Osteoblast (primary cell): ENCODE measurements at regions not wholly inside any gene's neighbourhood (a gene's known extent, or its start where the extent isn't known, plus 50 kb on each side); places are given as distances from the start of the nearest gene placed in this dataset.

Experiments
- DNase-seq: peaks from one replicate; pipeline ENCODE4 v3.0.0; 2011; ENCODE audit warnings: low spot score, mixed read lengths; ENCODE audit not compliant: insufficient read length; ENCODE audit errors: missing footprints
- H2AFZ ChIP-seq: 2 replicates; pipeline ENCODE4 v1.6.0; 2011; ENCODE audit warnings: mild to moderate bottlenecking, low read length
- H3K27ac ChIP-seq: 2 replicates; pipeline ENCODE4 v1.5.1; 2011; ENCODE audit warnings: mild to moderate bottlenecking, low read depth, low read length, moderate library complexity
- H3K27me3 ChIP-seq: 2 replicates; pipeline ENCODE4 v1.6.0; 2012; ENCODE audit warnings: mild to moderate bottlenecking, control low read depth, inconsistent platforms, low read length, moderate library complexity; ENCODE audit not compliant: insufficient read depth
- H3K36me3 ChIP-seq: 2 replicates; pipeline ENCODE4 v1.5.1; 2011; ENCODE audit warnings: mild to moderate bottlenecking, low read length, control low read depth, moderate library complexity; ENCODE audit not compliant: insufficient read depth
- H3K4me1 ChIP-seq: 2 replicates; pipeline ENCODE4 v1.5.1; 2011; ENCODE audit warnings: mild to moderate bottlenecking, low read length, control low read depth, moderate library complexity; ENCODE audit not compliant: insufficient read depth
- H3K4me2 ChIP-seq: 2 replicates; pipeline ENCODE4 v1.6.0; 2011; ENCODE audit warnings: mild to moderate bottlenecking, low read length; ENCODE audit not compliant: insufficient read depth
- H3K4me3 ChIP-seq: fragments of 200-600 bp; sonication (generic); 3 replicates; pipeline ENCODE4 v1.5.1; 2012; ENCODE audit warnings: mild to moderate bottlenecking, low read length, inconsistent platforms; ENCODE audit not compliant: insufficient read depth
- H3K79me2 ChIP-seq: 2 replicates; pipeline ENCODE4 v1.6.0; 2012; ENCODE audit warnings: mild to moderate bottlenecking, low read length, control low read depth, inconsistent platforms; ENCODE audit not compliant: insufficient read depth
- H3K9me3 ChIP-seq: 2 replicates; pipeline ENCODE4 v1.5.1; 2011; ENCODE audit warnings: low read depth, low read length, control low read depth
- H4K20me1 ChIP-seq: 2 replicates; pipeline ENCODE4 v1.6.0; 2012; ENCODE audit warnings: mild to moderate bottlenecking, low read length, control low read depth; ENCODE audit not compliant: insufficient read depth
- CTCF ChIP-seq: IDR thresholded peaks from 2 replicates; pipeline ENCODE4 v1.5.1; 2011; ENCODE audit warnings: mild to moderate bottlenecking, low read depth, low read length, moderate library complexity; ENCODE audit errors: extremely low read depth

- Histone ChIP-seq H3K79me2 (no peaks in the 10 kb centered on the region), H3K27ac (no peak overlapping the region), H3K9me3 (no peaks in the 10 kb centered on the region), H3K4me2 (no peak overlapping the region), H3K27me3 (no peaks in the 10 kb centered on the region), H4K20me1 (no peaks in the 10 kb centered on the region), H3K4me3 (no peak overlapping the region), H3K4me1 (peaks cover 28% of the 10 kb centered on the region), H3K36me3 (no peaks in the 10 kb centered on the region), H2AFZ (no peak overlapping the region)
- DNase-seq: no peak
- TF ChIP-seq CTCF: no peak
Measured at GRCh38 chrX:65600106-65600505, 65.5 kb upstream of the LAS1L start.

DNA sequence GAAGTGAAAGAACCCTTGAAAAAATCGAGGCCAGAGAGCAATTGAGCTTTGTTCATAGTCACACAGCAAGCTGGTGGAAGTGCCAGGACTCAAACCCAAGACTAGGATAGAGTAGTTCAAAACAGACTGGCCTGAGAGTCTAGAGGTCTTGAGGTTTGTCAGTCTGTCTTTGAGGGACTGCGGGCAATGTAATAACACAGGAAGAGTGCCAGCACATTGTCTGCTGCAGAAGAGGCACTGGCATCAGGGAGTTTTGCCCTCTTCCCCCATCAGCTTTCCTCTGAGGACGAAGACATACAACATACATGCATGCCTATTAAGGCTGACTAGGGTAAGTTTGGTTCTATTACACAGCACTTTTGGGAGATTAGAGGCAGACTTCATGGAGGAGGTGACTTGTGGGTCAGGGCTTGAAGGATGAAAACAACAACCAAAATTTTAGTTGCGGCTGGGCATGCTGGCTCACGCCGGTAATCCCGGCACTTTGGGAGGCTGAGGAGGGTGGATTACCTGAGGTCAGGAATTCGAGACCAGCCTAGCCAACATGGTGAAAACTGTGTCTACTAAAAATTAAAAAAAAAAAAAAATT is 64.1 kb upstream of the LAS1L start:
- H3K4me2 ChIP-seq: peak overlapping the region; percentile 18
- no peaks in the 10 kb centered on the region for H3K36me3 ChIP-seq
- no peaks in the 10 kb centered on the region for H3K9me3 ChIP-seq
- H3K4me1 ChIP-seq: peaks cover 27% of the 10 kb centered on the region
- no peaks in the 10 kb centered on the region for H4K20me1 ChIP-seq
- no peak overlapping the region for H3K27ac ChIP-seq
- no peaks in the 10 kb centered on the region for H3K79me2 ChIP-seq
- H3K4me3 ChIP-seq: no peak overlapping the region
- H3K27me3 ChIP-seq: no peaks in the 10 kb centered on the region
- H2AFZ ChIP-seq: no peak overlapping the region
- no peak for TF ChIP-seq CTCF
- DNase-seq: no peak

GRCh38 chrX:65596270-65597034 is 61.9 kb upstream of the LAS1L start:
- Histone ChIP-seq H3K4me2 (peak overlapping the region; percentile 14), H3K4me1 (peaks cover 18% of the 10 kb centered on the region), H3K9me3 (no peaks in the 10 kb centered on the region), H3K27ac (peak overlapping the region; percentile 73), H3K36me3 (no peaks in the 10 kb centered on the region), H3K27me3 (no peaks in the 10 kb centered on the region), H3K4me3 (no peak overlapping the region), H4K20me1 (no peaks in the 10 kb centered on the region), H2AFZ (no peak overlapping the region), H3K79me2 (no peaks in the 10 kb centered on the region)
- TF ChIP-seq CTCF: no peak
- DNase-seq: peak; percentile 58

DNA sequence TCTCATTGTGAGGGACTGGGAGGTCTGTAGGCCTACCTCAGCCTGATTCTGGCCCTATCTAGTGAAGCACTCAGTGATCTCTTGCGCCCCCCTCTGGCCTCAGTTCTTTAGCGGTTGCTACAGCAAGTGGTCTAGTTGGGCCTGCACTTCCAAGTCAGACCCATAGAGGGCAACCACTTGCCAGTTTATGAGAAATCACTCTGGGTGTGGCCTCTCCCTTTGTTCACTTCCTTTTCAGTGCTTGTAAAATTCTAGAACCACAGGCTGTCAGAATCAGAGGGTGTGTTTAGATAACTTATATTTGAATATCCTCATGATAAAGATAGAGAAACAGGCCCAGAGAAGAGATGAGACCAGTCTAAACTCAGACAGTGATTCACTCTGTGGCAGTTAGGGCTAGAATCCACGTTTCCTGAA is 60.9 kb upstream of the LAS1L start:
- H3K27me3 ChIP-seq: no peaks in the 10 kb centered on the region
- H3K4me3 ChIP-seq: no peak overlapping the region
- H3K27ac ChIP-seq: peak overlapping the region; percentile 73
- H4K20me1 ChIP-seq: no peaks in the 10 kb centered on the region
- H3K4me2 ChIP-seq: peak overlapping the region; percentile 22
- DNase-seq: peak; percentile 53
- H3K9me3 ChIP-seq: no peaks in the 10 kb centered on the region
- TF ChIP-seq CTCF: peak; percentile 100
- no peaks in the 10 kb centered on the region for H3K36me3 ChIP-seq
- H3K79me2 ChIP-seq: no peaks in the 10 kb centered on the region
- peaks cover 12% of the 10 kb centered on the region for H3K4me1 ChIP-seq
- no peak overlapping the region for H2AFZ ChIP-seq
